ENCODE measurements at regions not wholly inside any gene's neighbourhood (a gene's known extent, or its start where the extent isn't known, plus 50 kb on each side); places are given as distances from the start of the nearest gene placed in this dataset.

GRCh38 chr10:117476281-117476680, 66.3 kb upstream of the EMX2 start:
- TF ChIP-seq CTCF (IDR thresholded peaks at IDR 0.05; ENCODE audit: low read depth, low read length, missing input control) (no peak), EGR1 (IDR thresholded peaks at IDR 0.05; ENCODE audit: low read depth in 2 of 2) (no peak)
